CD4-positive, CD25-positive, alpha-beta regulatory T cell (primary cell): ENCODE measurements at regions not wholly inside any gene's neighbourhood (a gene's known extent, or its start where the extent isn't known, plus 50 kb on each side); places are given as distances from the start of the nearest gene placed in this dataset.

Source experiments
- ATAC-seq, 2 donors: fragments of 150-1000 bp; cut with Tn5 transposase; one replicate each; pipeline ENCODE4 v1.10.0; 2021; ENCODE audit warnings: low read depth in 2 of 2, moderate number of reproducible peaks in 2 of 2, moderate library complexity in 1 of 2
- DNase-seq, 3 donors: peaks; one replicate each; pipeline versions ENCODE4 v3.0.0 to v3.0.0-alpha.2; 2012 to 2022; ENCODE audit warnings: mixed read lengths in 1 of 3
- H3K27ac ChIP-seq: one replicate; pipeline ENCODE4 v1.7.0; 2013; ENCODE audit warnings: mild to moderate bottlenecking, low read length; ENCODE audit not compliant: insufficient read depth, poor library complexity, severe bottlenecking
- H3K27me3 ChIP-seq: one replicate; pipeline ENCODE4 v1.7.0; 2013; ENCODE audit warnings: low read length; ENCODE audit not compliant: control insufficient read depth, insufficient read depth
- H3K36me3 ChIP-seq: one replicate; pipeline ENCODE4 v1.7.0; 2013; ENCODE audit warnings: mild to moderate bottlenecking, low read length, moderate library complexity; ENCODE audit not compliant: control insufficient read depth, insufficient read depth
- H3K4me1 ChIP-seq: 2 replicates; pipeline ENCODE4 v1.7.0; 2013; ENCODE audit warnings: mild to moderate bottlenecking, low read length; ENCODE audit not compliant: insufficient read depth, control insufficient read depth, poor library complexity, severe bottlenecking
- H3K4me3 ChIP-seq: one replicate; pipeline ENCODE4 v1.7.0; 2013; ENCODE audit warnings: low read depth, mild to moderate bottlenecking, low read length, moderate library complexity
- H3K9me3 ChIP-seq, 2 experiments: 1 replicate in 1 of 2; 2 replicates in 1 of 2; pipeline ENCODE4 v1.7.0; 2013; ENCODE audit warnings: low read length in 2 of 2, mild to moderate bottlenecking in 1 of 2, moderate library complexity in 1 of 2; ENCODE audit not compliant: control insufficient read depth in 2 of 2
- H3K27ac Mint-ChIP-seq, 3 donors: one replicate each; pipeline ENCODE4 v1.8.0; 2020 to 2022; ENCODE audit warnings: mild to moderate bottlenecking in 3 of 3, mixed read lengths in 3 of 3, moderate library complexity in 2 of 3
- H3K27me3 Mint-ChIP-seq: one replicate; pipeline ENCODE4 v1.8.0; 2022; ENCODE audit warnings: mild to moderate bottlenecking, mixed read lengths
- H3K36me3 Mint-ChIP-seq: one replicate; pipeline ENCODE4 v1.8.0; 2020; ENCODE audit warnings: mixed read lengths
- H3K4me1 Mint-ChIP-seq, 4 donors: one replicate each; pipeline ENCODE4 v1.8.0; 2020 to 2022; ENCODE audit warnings: mixed read lengths in 4 of 4, mild to moderate bottlenecking in 1 of 4
- H3K4me3 Mint-ChIP-seq, 4 donors: one replicate each; pipeline ENCODE4 v1.8.0; 2020 to 2022; ENCODE audit warnings: mild to moderate bottlenecking in 4 of 4, mixed read lengths in 4 of 4, moderate library complexity in 3 of 4
- H3K9me3 Mint-ChIP-seq, 7 donors: one replicate each; pipeline ENCODE4 v1.8.0; 2020 to 2022; ENCODE audit warnings: mixed read lengths in 7 of 7, mild to moderate bottlenecking in 3 of 7, moderate library complexity in 2 of 7

DNA sequence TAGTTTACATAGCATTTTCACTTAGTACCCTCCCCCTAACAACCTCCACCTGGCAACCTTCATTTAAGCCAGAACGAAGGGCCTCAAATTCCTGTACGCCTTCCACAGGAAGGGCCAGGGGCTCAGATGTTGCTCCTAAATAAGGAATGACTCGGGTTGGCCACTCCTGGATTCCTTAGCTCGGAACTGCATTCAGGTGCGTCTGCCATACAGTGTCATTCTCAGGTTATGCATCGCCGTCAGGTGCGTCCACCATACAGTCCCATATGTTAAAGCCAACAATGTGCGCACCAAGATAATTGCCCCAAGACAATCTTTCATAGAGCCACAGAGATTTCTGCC is 53.5 kb upstream of the USP3 start:
- Mint-ChIP-seq H3K27ac (no peak overlapping the region), H3K36me3 (no peaks in the 10 kb centered on the region), H3K27me3 (peaks cover 23% of the 10 kb centered on the region), H3K9me3 (no peaks in the 10 kb centered on the region), H3K4me1 (peaks cover 0 to 6% (median 0%) of the 10 kb centered on the region in 4 donors), H3K4me3 (no peak overlapping the region)
- Histone ChIP-seq H3K27ac (no peak overlapping the region), H3K36me3 (no peaks in the 10 kb centered on the region), H3K27me3 (peaks cover 3% of the 10 kb centered on the region), H3K4me1 (no peaks in the 10 kb centered on the region), H3K4me3 (no peak overlapping the region), H3K9me3 (no peaks in the 10 kb centered on the region)
- DNase-seq (no peak), ATAC-seq (no peak)

DNA sequence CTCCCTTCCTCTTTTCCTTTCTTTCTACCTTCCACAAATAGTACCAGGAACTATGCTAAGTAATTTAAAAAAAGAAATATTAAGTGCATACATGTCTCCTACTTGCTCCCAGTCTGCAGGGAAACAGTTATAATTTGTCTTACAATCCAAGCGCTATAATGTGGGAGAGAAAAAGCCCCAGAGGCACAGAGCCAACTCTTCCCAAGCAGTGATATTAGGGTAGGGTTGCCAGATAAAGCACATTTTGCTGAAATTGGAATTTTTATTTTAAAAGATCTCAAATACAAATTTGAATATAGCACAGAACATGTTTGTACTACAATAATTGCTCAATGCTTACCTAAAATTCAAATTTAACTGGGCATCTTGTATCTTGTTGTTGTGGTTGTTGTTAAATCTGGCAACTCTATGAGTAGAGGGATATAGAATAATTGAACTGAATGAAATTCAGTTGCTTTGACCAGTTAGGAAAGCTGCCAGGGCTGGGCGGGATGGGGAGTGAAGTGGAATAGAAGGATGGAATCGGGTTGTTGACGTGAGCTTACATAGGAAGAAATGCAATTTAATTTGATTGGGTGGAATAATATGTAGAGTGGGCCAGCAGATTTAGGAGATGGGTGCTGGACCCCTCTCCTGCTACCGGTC is 52.6 kb upstream of the USP3 start:
- H3K9me3 Mint-ChIP-seq = no peaks in the 10 kb centered on the region
- H3K27me3 Mint-ChIP-seq = peaks cover 24% of the 10 kb centered on the region
- no peak for DNase-seq
- H3K36me3 Mint-ChIP-seq = no peaks in the 10 kb centered on the region
- Histone ChIP-seq H3K27ac (no peak overlapping the region), H3K4me1 (no peaks in the 10 kb centered on the region), H3K4me3 (no peak overlapping the region), H3K27me3 (peaks cover 3% of the 10 kb centered on the region), H3K36me3 (no peaks in the 10 kb centered on the region), H3K9me3 (no peaks in the 10 kb centered on the region)
- H3K4me3 Mint-ChIP-seq = no peak overlapping the region
- no peaks in the 10 kb centered on the region for H3K4me1 Mint-ChIP-seq
- H3K27ac Mint-ChIP-seq = no peak overlapping the region
- no peak for ATAC-seq

DNA sequence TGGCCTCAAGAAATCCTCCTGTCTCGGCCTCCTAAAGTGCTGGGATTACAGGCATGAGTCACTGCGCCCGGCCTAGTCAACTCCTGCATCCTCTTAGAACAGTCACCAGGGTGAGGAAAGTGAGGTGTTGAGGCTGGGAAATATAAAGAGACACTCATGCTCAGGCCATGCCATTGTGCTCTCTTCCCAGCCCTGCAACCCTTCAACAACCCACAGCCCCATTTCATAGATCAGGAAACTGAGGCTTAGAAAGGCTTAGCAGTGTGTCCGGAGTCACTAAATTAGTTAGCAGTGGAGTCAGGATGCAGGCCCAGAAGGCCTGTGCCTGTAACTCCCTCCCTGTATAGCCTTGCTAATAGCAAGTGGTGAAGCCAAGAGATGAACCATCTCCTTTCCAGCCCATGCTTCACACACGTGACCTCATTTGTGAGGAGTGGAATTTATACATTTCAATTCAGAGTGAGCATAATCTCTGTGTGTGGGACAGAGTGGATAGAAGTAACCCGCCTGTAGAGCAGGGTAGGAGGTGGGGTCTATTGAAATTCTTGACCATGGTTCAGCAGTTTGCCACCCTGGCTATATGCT is 51.7 kb upstream of the USP3 start:
- no peak overlapping the region for H3K4me3 Mint-ChIP-seq
- H3K9me3 Mint-ChIP-seq = no peaks in the 10 kb centered on the region
- no peak for ATAC-seq
- no peak overlapping the region for H3K4me3 ChIP-seq
- no peaks in the 10 kb centered on the region for H3K4me1 Mint-ChIP-seq
- no peak for DNase-seq
- peaks cover 5% of the 10 kb centered on the region for H3K27me3 ChIP-seq
- no peak overlapping the region for H3K27ac ChIP-seq
- H3K36me3 Mint-ChIP-seq = no peaks in the 10 kb centered on the region
- peaks cover 19% of the 10 kb centered on the region for H3K27me3 Mint-ChIP-seq
- H3K27ac Mint-ChIP-seq = peak overlapping the region in 1 of 3 donors; percentile 35
- no peaks in the 10 kb centered on the region for H3K36me3 ChIP-seq
- H3K9me3 ChIP-seq = no peaks in the 10 kb centered on the region
- H3K4me1 ChIP-seq = no peaks in the 10 kb centered on the region

DNA sequence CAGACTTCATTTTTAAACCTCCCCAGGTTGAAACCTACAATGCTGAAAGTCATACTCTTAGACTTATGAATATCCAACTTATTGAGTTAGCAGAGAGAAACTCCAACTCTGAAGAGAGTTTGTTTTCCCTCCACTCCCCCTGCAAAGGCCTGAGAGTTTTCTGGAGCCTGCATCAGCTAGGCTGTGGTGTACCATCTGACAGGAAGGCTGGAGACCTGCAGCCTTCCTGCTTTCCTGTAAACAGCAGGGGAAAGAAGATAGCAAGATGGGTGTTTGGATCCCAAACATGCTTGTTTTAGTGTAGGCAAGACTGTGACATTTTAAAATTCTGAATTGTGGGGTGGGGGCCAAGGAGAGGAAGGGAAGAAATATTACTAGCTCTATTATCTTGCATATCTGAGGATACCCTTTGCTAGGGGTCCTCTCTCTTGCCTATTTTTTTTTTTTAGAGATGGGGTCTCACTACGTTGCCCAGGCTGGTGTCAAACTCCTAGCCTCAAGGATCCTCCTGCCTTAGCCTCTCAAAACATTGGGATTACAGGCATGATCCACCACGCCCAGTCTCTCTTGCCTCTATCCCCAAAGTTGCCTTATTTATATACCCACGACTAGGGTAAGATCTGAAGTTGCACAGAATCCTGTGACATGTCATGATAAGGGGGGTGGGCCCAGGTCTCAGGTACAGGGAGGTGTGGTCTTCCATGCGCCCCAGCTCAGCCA is 51.0 kb upstream of the USP3 start:
- ATAC-seq (no peak), DNase-seq (no peak)
- H3K9me3 ChIP-seq = no peaks in the 10 kb centered on the region
- no peaks in the 10 kb centered on the region for H3K36me3 Mint-ChIP-seq
- H3K4me3 Mint-ChIP-seq = no peak overlapping the region
- no peaks in the 10 kb centered on the region for H3K4me1 Mint-ChIP-seq
- no peaks in the 10 kb centered on the region for H3K9me3 Mint-ChIP-seq
- no peak overlapping the region for H3K27ac ChIP-seq
- H3K36me3 ChIP-seq = no peaks in the 10 kb centered on the region
- H3K27ac Mint-ChIP-seq = no peak overlapping the region
- peaks cover 17% of the 10 kb centered on the region for H3K27me3 Mint-ChIP-seq
- peaks cover 3% of the 10 kb centered on the region for H3K27me3 ChIP-seq
- no peak overlapping the region for H3K4me3 ChIP-seq
- no peaks in the 10 kb centered on the region for H3K4me1 ChIP-seq

DNA sequence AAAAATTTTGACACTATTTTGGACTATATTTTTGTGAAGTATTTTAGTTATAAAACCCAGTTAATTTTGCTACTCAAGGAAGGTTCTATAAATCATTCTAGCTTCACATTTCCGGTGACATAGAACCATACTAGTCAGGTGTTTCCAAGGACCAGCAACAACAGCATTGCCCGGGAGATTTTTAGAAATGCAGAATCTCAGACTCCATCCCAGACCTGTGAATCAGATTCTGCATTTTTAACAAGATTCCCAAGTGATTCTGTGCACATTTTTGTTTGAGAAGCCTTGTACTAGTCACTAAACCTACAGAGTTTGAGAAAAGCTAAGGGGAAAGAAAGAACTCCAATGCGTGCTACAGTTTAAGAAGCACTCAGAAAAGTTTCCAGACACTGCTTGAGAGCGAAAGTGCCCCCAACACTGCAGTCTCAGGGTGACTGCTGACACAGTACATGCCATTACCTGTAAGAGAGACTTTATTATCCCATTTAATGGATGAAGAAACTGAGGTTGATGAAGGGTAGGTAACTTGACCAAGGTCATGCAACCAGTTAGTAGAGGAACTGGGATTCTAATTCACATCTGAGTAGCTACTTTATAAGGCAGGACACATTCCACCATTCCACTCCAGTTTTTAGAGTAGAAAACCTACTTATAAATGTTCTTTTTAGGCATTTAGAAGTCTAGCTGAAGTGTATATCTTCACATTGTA is 49.7 kb upstream of the USP3 start:
- Histone ChIP-seq H3K4me1 (no peaks in the 10 kb centered on the region), H3K9me3 (no peaks in the 10 kb centered on the region), H3K36me3 (no peaks in the 10 kb centered on the region), H3K4me3 (no peak overlapping the region), H3K27me3 (peaks cover 2% of the 10 kb centered on the region), H3K27ac (no peak overlapping the region)
- ATAC-seq = no peak
- Mint-ChIP-seq H3K4me3 (no peak overlapping the region), H3K4me1 (no peaks in the 10 kb centered on the region), H3K27ac (no peak overlapping the region), H3K9me3 (no peaks in the 10 kb centered on the region), H3K36me3 (no peaks in the 10 kb centered on the region), H3K27me3 (peaks cover 13% of the 10 kb centered on the region)
- DNase-seq = no peak
